ENCODE measurements at regions not wholly inside any gene's neighbourhood (a gene's known extent, or its start where the extent isn't known, plus 50 kb on each side); places are given as distances from the start of the nearest gene placed in this dataset.

GRCh38 chr3:107297597-107297996 lies 79.6 kb upstream of the CCDC54 start:
- CTCF ChIA-PET = interaction anchor here (0.6 to 1.0 kb wide), 2 partner anchors 20 to 24 kb away, joined by 3 read pairs; no protein-coding TSS in a partner anchor
- BruUV-seq (replicated peaks) = no TSS peak

DNA sequence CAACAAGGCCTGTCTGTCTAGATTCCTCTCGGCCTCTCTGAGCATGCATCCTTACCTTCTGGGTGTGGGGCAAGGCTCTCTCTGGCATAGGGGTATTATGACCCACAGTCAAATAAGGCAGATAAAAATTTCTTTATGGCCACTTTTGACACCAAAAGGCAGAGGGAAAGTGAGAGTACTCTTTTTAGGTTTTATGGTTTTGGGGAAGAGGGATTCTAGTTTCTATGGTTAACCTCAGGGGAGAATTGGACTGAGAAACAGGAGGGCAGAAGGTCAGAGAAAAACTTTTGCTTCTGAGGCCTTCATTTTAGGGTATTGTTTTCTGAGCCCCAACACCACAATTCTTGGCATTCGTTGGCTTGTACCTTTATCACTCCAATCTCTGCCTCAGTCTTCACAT lies 70.0 kb upstream of the CCDC54 start:
- ChIA-PET CTCF (no interaction called here), POLR2A (no interaction called here)
- H3K4me3 Mint-ChIP-seq (ENCODE audit: unreplicated experiment) = no peak overlapping the region
- H3K27ac Mint-ChIP-seq (ENCODE audit: low read depth, unreplicated experiment) = no peak overlapping the region
- no peak for DNase-seq (ENCODE audit: unreplicated experiment)
- H3K9me3 Mint-ChIP-seq (ENCODE audit: unreplicated experiment) = no peaks in the 10 kb centered on the region
- intact Hi-C loops (cut with micrococcal nuclease) = no loop called here
- TF ChIP-seq CTCF (IDR thresholded peaks at IDR 0.05; ENCODE audit: unreplicated experiment) = no peak
- H3K27me3 Mint-ChIP-seq (ENCODE audit: insufficient read depth, unreplicated experiment) = no peaks in the 10 kb centered on the region
- no TSS peak for BruUV-seq (replicated peaks)
- H3K4me1 Mint-ChIP-seq (ENCODE audit: insufficient read depth, unreplicated experiment) = no peaks in the 10 kb centered on the region
- peaks cover 6% of the 10 kb centered on the region for H3K36me3 Mint-ChIP-seq (ENCODE audit: insufficient read depth, unreplicated experiment)

More at GRCh38 chr3:107297597-107297996, 79.6 kb upstream of the CCDC54 start:
- POLR2A ChIA-PET = no interaction called here
- Mint-ChIP-seq H3K27ac (ENCODE audit: low read depth, unreplicated experiment) (no peak overlapping the region), H3K4me3 (ENCODE audit: unreplicated experiment) (no peak overlapping the region), H3K9me3 (ENCODE audit: unreplicated experiment) (peaks cover 12% of the 10 kb centered on the region), H3K36me3 (ENCODE audit: insufficient read depth, unreplicated experiment) (peaks cover 5% of the 10 kb centered on the region), H3K27me3 (ENCODE audit: insufficient read depth, unreplicated experiment) (no peaks in the 10 kb centered on the region), H3K4me1 (ENCODE audit: insufficient read depth, unreplicated experiment) (no peaks in the 10 kb centered on the region)
- no peak for TF ChIP-seq CTCF (IDR thresholded peaks at IDR 0.05; ENCODE audit: unreplicated experiment)
- intact Hi-C loops (cut with micrococcal nuclease) = no loop called here
- DNase-seq (ENCODE audit: unreplicated experiment) = no peak

DNA sequence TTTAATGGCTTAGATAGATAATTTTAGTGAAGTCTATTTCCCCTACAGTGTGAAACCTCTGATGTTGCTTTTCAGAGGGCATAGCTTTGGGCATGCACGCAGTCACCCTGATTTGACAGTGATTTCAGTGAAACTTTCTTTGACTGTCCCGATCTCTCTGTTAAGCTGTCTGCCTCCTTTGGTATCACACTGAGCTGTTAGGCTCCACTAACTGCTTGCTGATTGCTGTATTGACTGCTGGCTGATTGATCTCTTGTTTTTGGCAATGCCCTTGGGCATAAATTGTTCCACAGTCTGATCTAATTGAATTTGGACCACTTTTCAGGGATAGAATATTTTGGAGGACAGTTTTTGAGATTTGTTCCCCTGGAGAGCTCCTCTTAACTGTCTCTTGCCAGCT lies 68.5 kb upstream of the CCDC54 start:
- ChIA-PET CTCF (interaction anchor here (0.6 to 1.2 kb wide), 3 partner anchors 28 to 112 kb away, joined by 3 to 6 read pairs (median 4); no protein-coding TSS in a partner anchor), POLR2A (interaction anchor here (0.6 to 1.1 kb wide), 2 partner anchors 24 to 107 kb away, joined by 3 read pairs; no protein-coding TSS in a partner anchor)
- H3K27me3 Mint-ChIP-seq (ENCODE audit: insufficient read depth, unreplicated experiment) = no peaks in the 10 kb centered on the region
- no peaks in the 10 kb centered on the region for H3K36me3 Mint-ChIP-seq (ENCODE audit: insufficient read depth, unreplicated experiment)
- no peak overlapping the region for H3K4me3 Mint-ChIP-seq (ENCODE audit: unreplicated experiment)
- H3K27ac Mint-ChIP-seq (ENCODE audit: low read depth, unreplicated experiment) = no peak overlapping the region
- no peaks in the 10 kb centered on the region for H3K4me1 Mint-ChIP-seq (ENCODE audit: insufficient read depth, unreplicated experiment)
- intact Hi-C loops (cut with micrococcal nuclease) = no loop called here
- no peak for DNase-seq (ENCODE audit: unreplicated experiment)
- BruUV-seq (replicated peaks) = no TSS peak
- no peak for TF ChIP-seq CTCF (IDR thresholded peaks at IDR 0.05; ENCODE audit: unreplicated experiment)
- no peaks in the 10 kb centered on the region for H3K9me3 Mint-ChIP-seq (ENCODE audit: unreplicated experiment)

DNA sequence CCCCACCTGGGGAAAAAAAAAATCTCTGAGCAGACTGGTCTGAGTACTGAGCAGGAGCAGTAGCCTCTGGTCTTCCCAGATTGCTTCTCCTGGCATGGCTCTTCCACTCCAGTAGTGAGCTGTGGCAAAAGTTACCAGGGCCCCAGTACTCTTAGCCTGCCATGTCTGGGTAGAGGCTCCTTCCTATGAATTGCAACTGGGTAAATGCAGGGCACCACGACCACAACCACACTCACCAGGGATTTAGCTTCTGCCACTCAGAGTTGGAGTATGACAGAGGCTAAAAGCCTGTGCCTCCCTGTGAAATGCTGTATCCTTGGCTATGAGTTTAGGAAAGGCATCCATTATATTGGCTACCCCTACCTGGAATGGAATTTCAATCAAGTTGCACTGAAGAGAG lies 67.9 kb upstream of the CCDC54 start:
- CTCF ChIA-PET = interaction anchor here (1.2 kb wide), 1 partner anchor 29 kb away, joined by 6 read pairs; no protein-coding TSS in a partner anchor

More for the DNA sequence above, 67.9 kb upstream of the CCDC54 start:
- H3K27me3 Mint-ChIP-seq (ENCODE audit: insufficient read depth, unreplicated experiment) = no peaks in the 10 kb centered on the region
- H3K4me1 Mint-ChIP-seq (ENCODE audit: insufficient read depth, unreplicated experiment) = no peaks in the 10 kb centered on the region
- POLR2A ChIA-PET = no interaction called here
- TF ChIP-seq CTCF (IDR thresholded peaks at IDR 0.05; ENCODE audit: unreplicated experiment) = no peak
- H3K4me3 Mint-ChIP-seq (ENCODE audit: unreplicated experiment) = no peak overlapping the region
- intact Hi-C loops (cut with micrococcal nuclease) = no loop called here
- H3K36me3 Mint-ChIP-seq (ENCODE audit: insufficient read depth, unreplicated experiment) = no peaks in the 10 kb centered on the region
- no TSS peak for BruUV-seq (replicated peaks)
- H3K27ac Mint-ChIP-seq (ENCODE audit: low read depth, unreplicated experiment) = no peak overlapping the region
- no peak for DNase-seq (ENCODE audit: unreplicated experiment)
- H3K9me3 Mint-ChIP-seq (ENCODE audit: unreplicated experiment) = no peaks in the 10 kb centered on the region
